Activated CD8-positive, alpha-beta memory T cell treated with anti-CD3 and anti-CD28 coated beads for 4 hours (primary cell): ENCODE measurements at regions not wholly inside any gene's neighbourhood (a gene's known extent, or its start where the extent isn't known, plus 50 kb on each side); places are given as distances from the start of the nearest gene placed in this dataset.
"Not testable (repeated sequence)": the region's sequence is repeated elsewhere in the genome, so short reads cannot be mapped to it uniquely, and the experiment has no call there.

Experiments used
- DNase-seq, 2 donors: peaks; one replicate each; pipeline ENCODE4 v3.0.0-alpha.2; 2020; ENCODE audit warnings: low read depth in 2 of 2

GRCh38 chr2:16037808-16038457 lies 97.6 kb downstream of the MYCN start:
- no peak for DNase-seq

- DNase-seq = no peak
These were observed 96.6 kb downstream of the MYCN start for GRCh38 chr2:16036951-16037350.

- no peak for DNase-seq
These were observed 95.7 kb downstream of the MYCN start for GRCh38 chr2:16035747-16036745.

- no peak for DNase-seq
These were observed 94.8 kb downstream of the MYCN start for GRCh38 chr2:16034975-16035746.

- no peak for DNase-seq
These were observed 94.0 kb downstream of the MYCN start for GRCh38 chr2:16034151-16034974.

GRCh38 chr2:16033032-16033293 lies 92.6 kb downstream of the MYCN start:
- no peak for DNase-seq

GRCh38 chr2:16032282-16033031 lies 92.1 kb downstream of the MYCN start:
- no peak for DNase-seq

DNA sequence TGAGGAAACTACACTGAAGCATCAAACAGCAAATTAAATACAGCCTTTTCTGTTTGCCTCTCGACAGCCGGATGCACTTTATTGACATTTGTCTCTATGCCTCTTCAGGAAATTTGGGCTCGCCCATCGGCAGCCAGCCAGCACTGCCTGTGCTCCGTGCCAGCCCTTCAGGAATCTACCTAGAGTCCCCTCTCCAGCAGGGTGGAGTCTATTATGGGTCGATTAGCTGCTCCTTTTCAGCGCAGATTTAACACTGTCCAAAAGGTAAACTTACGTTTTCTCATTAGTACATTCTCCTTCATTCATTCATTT lies 91.5 kb downstream of the MYCN start:
- DNase-seq = no peak

GRCh38 chr2:16031058-16031847 lies 90.9 kb downstream of the MYCN start:
- DNase-seq = no peak

GRCh38 chr2:16030206-16031057 lies 90.1 kb downstream of the MYCN start:
- no peak for DNase-seq

- DNase-seq = no peak
These were observed 88.3 kb downstream of the MYCN start for GRCh38 chr2:16028644-16029043.

GRCh38 chr2:16026816-16027501 lies 86.6 kb downstream of the MYCN start:
- DNase-seq = no peak

DNA sequence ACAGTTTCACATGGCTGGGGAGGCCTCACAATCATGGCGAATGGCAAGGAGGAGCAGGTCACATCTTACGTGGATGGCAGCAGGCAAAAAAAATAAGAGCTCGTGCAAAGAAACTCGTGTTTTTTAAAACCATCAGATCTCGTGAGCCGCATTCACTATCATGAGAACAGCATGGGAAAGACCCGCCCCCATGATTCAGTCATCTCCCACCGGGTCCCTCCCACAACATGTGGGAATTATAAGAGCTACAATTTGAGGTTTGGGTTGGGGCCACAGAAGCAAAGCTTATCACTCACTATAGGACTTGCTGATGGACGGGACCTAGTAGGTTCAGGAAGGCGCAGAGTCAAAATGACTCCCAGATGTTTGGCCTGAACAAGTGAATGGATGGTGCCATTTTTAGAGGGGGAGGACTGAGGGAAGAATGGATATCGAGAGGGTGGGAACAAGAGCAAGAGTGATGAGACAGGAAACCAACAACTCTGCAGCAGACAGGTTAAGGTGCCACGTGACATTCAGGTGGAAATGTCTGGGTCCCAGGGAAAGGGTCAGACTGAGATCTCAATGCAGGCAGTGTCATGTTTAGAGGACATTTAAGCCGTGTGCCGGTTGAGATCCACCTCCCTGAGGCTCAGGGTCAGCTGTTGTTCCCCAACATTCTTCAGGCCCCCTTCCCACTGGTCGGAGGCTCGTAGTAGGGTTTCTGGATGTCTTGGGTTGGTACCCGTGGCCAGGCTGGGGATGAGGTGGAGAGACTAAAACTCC lies 85.7 kb downstream of the MYCN start:
- DNase-seq = no peak

GRCh38 chr2:16025211-16025875 lies 85.0 kb downstream of the MYCN start:
- DNase-seq = no peak

- DNase-seq = not testable (repeated sequence)
These were observed 84.3 kb downstream of the MYCN start for GRCh38 chr2:16024628-16025027.

DNA sequence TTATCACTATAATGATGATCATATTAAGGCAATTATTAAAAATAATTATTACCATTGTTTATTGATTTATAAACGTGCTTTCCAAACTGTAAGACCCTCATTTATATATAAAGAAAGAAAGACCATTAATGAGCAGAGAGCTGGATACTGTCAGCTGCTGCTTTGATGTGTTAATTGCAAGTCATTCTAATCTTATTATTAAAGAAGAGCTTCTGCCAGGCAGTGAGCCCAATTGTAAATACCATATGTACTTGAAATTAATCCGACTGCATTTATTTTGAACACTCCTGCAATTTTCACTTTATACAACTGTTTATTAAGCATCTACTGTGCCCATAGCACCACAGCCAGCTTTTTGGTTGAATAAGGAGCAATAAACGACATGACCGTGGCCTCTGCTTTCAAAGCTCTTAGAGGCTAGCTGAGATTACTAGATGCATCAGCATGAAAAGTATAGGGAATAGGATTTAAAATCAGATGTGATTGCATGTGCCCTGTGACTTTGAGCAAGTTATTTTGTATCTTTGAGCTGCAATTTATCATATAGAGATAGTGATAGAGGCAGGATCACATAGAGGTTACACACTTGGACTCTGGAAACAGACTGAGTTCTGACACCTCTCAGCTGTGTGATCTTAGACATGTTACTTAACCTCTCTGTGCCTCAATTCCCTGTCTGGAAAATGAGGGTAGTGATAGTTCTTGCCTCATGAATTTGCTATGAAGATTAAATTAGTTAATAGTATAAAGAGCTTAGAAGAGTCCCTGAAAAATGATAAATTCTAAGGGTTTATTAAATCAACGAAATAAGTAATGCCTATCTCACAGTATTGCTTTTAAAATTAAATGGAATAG lies 83.4 kb downstream of the MYCN start:
- DNase-seq = no peak
